Activated naive CD4-positive, alpha-beta T cell treated with anti-CD3 and anti-CD28 coated beads for 36 hours (primary cell): ENCODE measurements at regions not wholly inside any gene's neighbourhood (a gene's known extent, or its start where the extent isn't known, plus 50 kb on each side); places are given as distances from the start of the nearest gene placed in this dataset.

Experiments
- CTCF ChIA-PET: fragments of 350-600 bp; sonication (Branson Sonifier 250); formaldehyde crosslinking; loops from one replicate; lab custom pipeline; 2021; ENCODE audit warnings: antibody characterized with exemption; lab: Charles Lee
- DNase-seq: peaks from one replicate; pipeline ENCODE4 v3.0.0-alpha.2; 2020
- H3K27ac Mint-ChIP-seq: one replicate; pipeline ENCODE4 v1.8.0; 2021; ENCODE audit warnings: mild to moderate bottlenecking, mixed read lengths
- H3K27me3 Mint-ChIP-seq: one replicate; pipeline ENCODE4 v1.8.0; 2021; ENCODE audit warnings: low read depth, mixed read lengths
- H3K36me3 Mint-ChIP-seq: one replicate; pipeline ENCODE4 v1.8.0; 2021; ENCODE audit warnings: low read depth, mixed read lengths
- H3K4me1 Mint-ChIP-seq: one replicate; pipeline ENCODE4 v1.8.0; 2021; ENCODE audit warnings: low read depth, mixed read lengths
- H3K4me3 Mint-ChIP-seq: one replicate; pipeline ENCODE4 v1.8.0; 2021; ENCODE audit warnings: mild to moderate bottlenecking, moderate library complexity, mixed read lengths
- H3K9me3 Mint-ChIP-seq: one replicate; pipeline ENCODE4 v1.8.0; 2021; ENCODE audit warnings: mixed read lengths
- intact Hi-C: fragments of 100-400 bp; cut with micrococcal nuclease; formaldehyde crosslinking; loops from one replicate; pipeline ENCODE4 v1.15.1; 2023

- H3K4me3 Mint-ChIP-seq, result no peak overlapping the region
Observed at GRCh38 chr18:55014095-55014494, 54.8 kb upstream of the CCDC68 start.

GRCh38 chr18:55013685-55014084 is 54.4 kb upstream of the CCDC68 start:
- no peaks in the 10 kb centered on the region for H3K4me1 Mint-ChIP-seq
- CTCF ChIA-PET, result interaction anchor here (0.6 kb wide), 2 partner anchors 17 to 22 kb away, joined by 3 to 4 read pairs; no protein-coding TSS in a partner anchor

More at GRCh38 chr18:55014095-55014494, 54.8 kb upstream of the CCDC68 start:
- H3K36me3 Mint-ChIP-seq, result no peaks in the 10 kb centered on the region
- no peaks in the 10 kb centered on the region for H3K4me1 Mint-ChIP-seq
- CTCF ChIA-PET, result interaction anchor here (0.6 kb wide), 2 partner anchors 18 to 21 kb away, joined by 3 to 4 read pairs; no protein-coding TSS in a partner anchor
- DNase-seq, result no peak
- no peaks in the 10 kb centered on the region for H3K27me3 Mint-ChIP-seq
- intact Hi-C loops, result no loop called here
- no peak overlapping the region for H3K27ac Mint-ChIP-seq
- no peaks in the 10 kb centered on the region for H3K9me3 Mint-ChIP-seq

GRCh38 chr18:55013086-55013485 is 53.8 kb upstream of the CCDC68 start:
- no peak overlapping the region for H3K27ac Mint-ChIP-seq
- H3K36me3 Mint-ChIP-seq, result no peaks in the 10 kb centered on the region
- H3K4me3 Mint-ChIP-seq, result no peak overlapping the region
- CTCF ChIA-PET, result no interaction called here
- no peaks in the 10 kb centered on the region for H3K27me3 Mint-ChIP-seq
- no peak for DNase-seq
- H3K4me1 Mint-ChIP-seq, result no peaks in the 10 kb centered on the region
- H3K9me3 Mint-ChIP-seq, result no peaks in the 10 kb centered on the region
- intact Hi-C loops, result no loop called here

More at GRCh38 chr18:55013685-55014084, 54.4 kb upstream of the CCDC68 start:
- intact Hi-C loops, result no loop called here
- no peak overlapping the region for H3K27ac Mint-ChIP-seq
- H3K36me3 Mint-ChIP-seq, result no peaks in the 10 kb centered on the region
- no peak overlapping the region for H3K4me3 Mint-ChIP-seq
- no peaks in the 10 kb centered on the region for H3K9me3 Mint-ChIP-seq
- no peaks in the 10 kb centered on the region for H3K27me3 Mint-ChIP-seq
- no peak for DNase-seq

- H3K36me3 Mint-ChIP-seq, result no peaks in the 10 kb centered on the region
- intact Hi-C loops, result no loop called here
- H3K4me1 Mint-ChIP-seq, result no peaks in the 10 kb centered on the region
- CTCF ChIA-PET, result no interaction called here
- no peaks in the 10 kb centered on the region for H3K9me3 Mint-ChIP-seq
- no peak for DNase-seq
- peaks cover 2% of the 10 kb centered on the region for H3K27me3 Mint-ChIP-seq
- no peak overlapping the region for H3K4me3 Mint-ChIP-seq
- no peak overlapping the region for H3K27ac Mint-ChIP-seq
Observed at GRCh38 chr18:55012008-55012407, 52.7 kb upstream of the CCDC68 start.
